T-cell (primary cell): ENCODE measurements at regions not wholly inside any gene's neighbourhood (a gene's known extent, or its start where the extent isn't known, plus 50 kb on each side); places are given as distances from the start of the nearest gene placed in this dataset.

ENCODE experiments used
- ATAC-seq, 4 experiments: fragments of 200-7000 bp in 3 of 4; fragments of 150-1000 bp in 1 of 4; cut with Tn5 transposase; replicated peaks in 1 of 4; 1 replicate in 3 of 4; 2 replicates in 1 of 4; pipeline ENCODE4 v1.10.0; 2021; ENCODE audit warnings: moderate library complexity in 3 of 4, mild to moderate bottlenecking in 2 of 4, moderate number of reproducible peaks in 1 of 4
- CTCF ChIA-PET, 2 donors: fragments of 300-600 bp; sonication (Branson Sonifier 250); formaldehyde crosslinking; loops; one replicate each; lab custom pipeline; 2022; ENCODE audit warnings: antibody characterized with exemption in 2 of 2; lab: Charles Lee
- POLR2A ChIA-PET, 2 donors: fragments of 300-600 bp; sonication (Branson Sonifier 250); formaldehyde crosslinking; loops; one replicate each; lab custom pipeline; 2022; ENCODE audit warnings: antibody characterized with exemption in 2 of 2; lab: Charles Lee
- DNase-seq, 35 experiments: peaks; one replicate each; pipeline versions ENCODE4 v3.0.0 to v3.0.0-alpha.2; 2013 to 2023
- H3K27ac ChIP-seq: one replicate; pipeline ENCODE4 v1.5.1; 2013; ENCODE audit warnings: low read length
- H3K27me3 ChIP-seq, 2 experiments: replicated peaks in 1 of 2; 1 replicate in 1 of 2; 2 replicates in 1 of 2; pipeline versions ENCODE4 v1.6.1 to v1.7.0; 2013; ENCODE audit warnings: low read length in 1 of 2, mixed read lengths in 1 of 2; ENCODE audit not compliant: control insufficient read depth in 2 of 2, insufficient read depth in 2 of 2; ENCODE audit errors: extremely low read depth in 1 of 2
- H3K36me3 ChIP-seq, 2 donors: 1 replicate in 1 of 2; 2 replicates in 1 of 2; pipeline versions ENCODE4 v1.6.1 to v1.7.0; 2013; ENCODE audit warnings: low read length in 1 of 2; ENCODE audit not compliant: control insufficient read depth in 2 of 2, insufficient read depth in 1 of 2; ENCODE audit errors: extremely low read depth in 1 of 2
- H3K4me1 ChIP-seq, 2 experiments: 1 replicate in 1 of 2; 2 replicates in 1 of 2; pipeline versions ENCODE4 v1.6.1 to v1.7.0; 2013; ENCODE audit warnings: low read length in 2 of 2, mixed read lengths in 1 of 2; ENCODE audit not compliant: insufficient read depth in 2 of 2, control insufficient read depth in 1 of 2; ENCODE audit errors: extremely low read depth in 1 of 2
- H3K4me3 ChIP-seq, 2 donors: 1 replicate in 1 of 2; 2 replicates in 1 of 2; pipeline versions ENCODE4 v1.5.1 to v1.7.0; 2013; ENCODE audit warnings: mild to moderate bottlenecking in 2 of 2, low read length in 1 of 2, moderate library complexity in 1 of 2; ENCODE audit not compliant: control insufficient read depth in 1 of 2; ENCODE audit errors: extremely low read depth in 1 of 2
- H3K9me3 ChIP-seq: 2 replicates; pipeline ENCODE4 v1.7.0; 2013
- H3K27ac Mint-ChIP-seq, 2 donors: one replicate each; pipeline ENCODE4 v1.8.0; 2020 to 2021; ENCODE audit warnings: mild to moderate bottlenecking in 2 of 2, mixed read lengths in 2 of 2
- H3K27me3 Mint-ChIP-seq, 2 donors: one replicate each; pipeline ENCODE4 v1.8.0; 2021 to 2022; ENCODE audit warnings: mixed read lengths in 2 of 2
- H3K36me3 Mint-ChIP-seq: one replicate; pipeline ENCODE4 v1.8.0; 2021; ENCODE audit warnings: mixed read lengths
- H3K4me1 Mint-ChIP-seq, 3 donors: one replicate each; pipeline ENCODE4 v1.8.0; 2020 to 2022; ENCODE audit warnings: mixed read lengths in 3 of 3, mild to moderate bottlenecking in 1 of 3
- H3K4me3 Mint-ChIP-seq, 3 donors: one replicate each; pipeline ENCODE4 v1.8.0; 2020 to 2022; ENCODE audit warnings: mild to moderate bottlenecking in 3 of 3, mixed read lengths in 3 of 3, moderate library complexity in 3 of 3
- H3K9me3 Mint-ChIP-seq, 3 donors: one replicate each; pipeline ENCODE4 v1.8.0; 2020 to 2022; ENCODE audit warnings: mixed read lengths in 3 of 3
- WGBS: methylation state at CpG from one replicate; pipeline ENCODE4 v1.1.5; 2013; ENCODE audit warnings: missing lambda C conversion rate; ENCODE audit not compliant: insufficient coverage; 5-methylcytosine and 5-hydroxymethylcytosine counted together

DNA sequence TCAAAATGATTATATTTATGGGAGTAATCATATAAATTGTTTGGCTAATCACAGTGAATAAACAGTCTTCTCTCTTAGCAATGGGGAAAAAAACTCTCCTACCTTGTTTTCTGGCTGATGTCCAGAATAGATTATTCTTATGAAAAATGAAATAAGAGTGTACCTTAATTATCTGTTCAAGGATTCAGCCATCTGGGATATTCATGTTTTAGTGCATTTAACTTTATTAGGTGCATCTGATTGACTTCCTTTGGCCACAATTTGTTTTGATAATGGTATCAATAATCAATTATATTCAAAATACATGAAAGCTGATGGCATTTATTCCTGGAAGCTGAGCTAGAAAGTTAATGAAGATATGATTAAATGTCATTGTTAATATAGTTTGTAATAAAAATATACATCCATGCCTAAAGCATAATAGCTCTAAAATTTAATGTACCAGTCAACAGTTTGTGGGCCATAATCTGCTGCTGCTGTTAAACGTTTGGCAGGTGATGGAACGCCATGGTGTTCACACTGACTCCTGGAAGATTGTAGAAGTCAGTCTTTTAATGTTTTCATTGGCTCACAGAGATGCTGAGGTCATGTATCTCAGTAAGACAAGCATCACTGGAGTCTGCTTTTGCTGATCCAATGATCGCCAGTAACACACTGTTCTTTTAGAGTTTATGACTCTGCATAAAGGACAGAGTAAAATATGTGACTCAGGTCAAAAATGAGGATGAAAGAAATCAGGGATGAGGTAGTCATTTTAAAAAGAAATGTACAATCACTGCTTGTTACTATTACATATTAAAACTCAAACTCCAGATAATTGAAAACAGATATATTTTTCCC is 105.8 kb downstream of the ISL1 start:
- Histone ChIP-seq H3K4me3 (no peak overlapping the region), H3K4me1 (no peaks in the 10 kb centered on the region), H3K9me3 (no peaks in the 10 kb centered on the region), H3K27ac (no peak overlapping the region), H3K27me3 (no peaks in the 10 kb centered on the region), H3K36me3 (no peaks in the 10 kb centered on the region)
- WGBS: 92% methylated on average over 2 of the region's 3 CpGs
- Mint-ChIP-seq H3K27ac (no peak overlapping the region), H3K9me3 (peaks cover 18 to 22% (median 20%) of the 10 kb centered on the region in 3 donors), H3K4me1 (no peaks in the 10 kb centered on the region), H3K36me3 (no peaks in the 10 kb centered on the region), H3K4me3 (no peak overlapping the region), H3K27me3 (no peaks in the 10 kb centered on the region)
- no peak for DNase-seq
- ATAC-seq: no peak
- ChIA-PET CTCF (no interaction called here), POLR2A (interaction anchor here in 1 of 2 donors (0.6 kb wide), 1 partner anchor 16 kb away, joined by 4 read pairs; no protein-coding TSS in a partner anchor)

- CTCF ChIA-PET: no interaction called here
- Mint-ChIP-seq H3K4me1 (no peaks in the 10 kb centered on the region), H3K9me3 (peaks cover 12 to 23% (median 22%) of the 10 kb centered on the region in 3 donors)
These were observed 111.6 kb downstream of the ISL1 start for GRCh38 chr5:51494821-51495220.

GRCh38 chr5:51495672-51496071 is 112.4 kb downstream of the ISL1 start:
- ChIA-PET POLR2A (no interaction called here), CTCF (no interaction called here)
- no peak for ATAC-seq
- Mint-ChIP-seq H3K4me1 (no peaks in the 10 kb centered on the region), H3K27me3 (no peaks in the 10 kb centered on the region), H3K27ac (no peak overlapping the region), H3K9me3 (peaks cover 12 to 25% (median 22%) of the 10 kb centered on the region in 3 donors), H3K4me3 (no peak overlapping the region), H3K36me3 (no peaks in the 10 kb centered on the region)
- H3K4me1 ChIP-seq: no peaks in the 10 kb centered on the region
- no peaks in the 10 kb centered on the region for H3K27me3 ChIP-seq
- H3K9me3 ChIP-seq: no peaks in the 10 kb centered on the region
- H3K4me3 ChIP-seq: no peak overlapping the region
- no peak overlapping the region for H3K27ac ChIP-seq
- H3K36me3 ChIP-seq: no peaks in the 10 kb centered on the region
- 50% methylated on average over 1 of the region's 2 CpGs for WGBS
- DNase-seq: no peak

More at GRCh38 chr5:51494821-51495220, 111.6 kb downstream of the ISL1 start:
- DNase-seq (no peak), ATAC-seq (no peak)
- Histone ChIP-seq H3K27me3 (no peaks in the 10 kb centered on the region), H3K4me3 (no peak overlapping the region), H3K27ac (no peak overlapping the region), H3K9me3 (no peaks in the 10 kb centered on the region), H3K4me1 (no peaks in the 10 kb centered on the region), H3K36me3 (no peaks in the 10 kb centered on the region)
- H3K4me3 Mint-ChIP-seq: no peak overlapping the region
- POLR2A ChIA-PET: no interaction called here
- no peaks in the 10 kb centered on the region for H3K36me3 Mint-ChIP-seq
- H3K27ac Mint-ChIP-seq: no peak overlapping the region
- no peaks in the 10 kb centered on the region for H3K27me3 Mint-ChIP-seq
- 87% methylated on average over 11 of the region's 12 CpGs for WGBS

GRCh38 chr5:51517838-51518237 is 134.6 kb downstream of the ISL1 start:
- POLR2A ChIA-PET: no interaction called here

DNA sequence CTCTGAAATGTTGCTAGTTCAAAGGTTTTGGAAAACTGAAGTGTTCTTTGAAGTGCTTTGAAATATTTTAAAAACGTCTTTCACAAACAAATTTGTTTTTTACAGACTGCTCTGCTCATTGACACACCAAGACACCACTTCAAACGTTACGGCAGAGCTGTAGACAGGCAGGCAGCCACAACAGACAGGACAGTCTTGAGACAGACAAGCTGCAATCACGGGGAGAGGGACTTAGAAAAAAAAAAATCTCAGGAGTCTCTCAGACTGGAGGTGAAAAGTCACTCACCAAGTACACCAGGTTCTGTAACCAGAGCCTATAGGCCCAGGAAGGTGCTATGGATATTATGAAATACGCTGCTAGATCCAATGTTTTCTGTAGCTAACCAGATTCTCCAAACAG is 135.4 kb downstream of the ISL1 start:
- Histone ChIP-seq H3K4me3 (no peak overlapping the region), H3K36me3 (no peaks in the 10 kb centered on the region), H3K27me3 (no peaks in the 10 kb centered on the region), H3K4me1 (no peaks in the 10 kb centered on the region), H3K27ac (no peak overlapping the region), H3K9me3 (no peaks in the 10 kb centered on the region)
- ChIA-PET CTCF (no interaction called here), POLR2A (interaction anchor here in 1 of 2 donors (0.6 to 0.8 kb wide), 2 partner anchors 82 to 98 kb away, joined by 3 read pairs; no protein-coding TSS in a partner anchor)
- Mint-ChIP-seq H3K36me3 (no peaks in the 10 kb centered on the region), H3K27me3 (no peaks in the 10 kb centered on the region), H3K4me1 (no peaks in the 10 kb centered on the region), H3K4me3 (no peak overlapping the region), H3K27ac (no peak overlapping the region), H3K9me3 (peaks cover 0 to 6% (median 2%) of the 10 kb centered on the region in 3 donors)
- DNase-seq (no peak), ATAC-seq (no peak)
- no CpG with 5 or more reads among the region's 5 CpGs for WGBS

More at GRCh38 chr5:51517838-51518237, 134.6 kb downstream of the ISL1 start:
- Histone ChIP-seq H3K9me3 (no peaks in the 10 kb centered on the region), H3K4me1 (no peaks in the 10 kb centered on the region), H3K27ac (no peak overlapping the region), H3K36me3 (no peaks in the 10 kb centered on the region), H3K27me3 (no peaks in the 10 kb centered on the region), H3K4me3 (no peak overlapping the region)
- no CpG with 5 or more reads among the region's 1 CpG for WGBS
- CTCF ChIA-PET: no interaction called here
- Mint-ChIP-seq H3K36me3 (no peaks in the 10 kb centered on the region), H3K27ac (no peak overlapping the region), H3K9me3 (peaks cover 0 to 12% (median 2%) of the 10 kb centered on the region in 3 donors), H3K4me3 (no peak overlapping the region), H3K4me1 (no peaks in the 10 kb centered on the region), H3K27me3 (no peaks in the 10 kb centered on the region)
- ATAC-seq (no peak), DNase-seq (no peak)

- ATAC-seq: no peak
- POLR2A ChIA-PET: no interaction called here
- Mint-ChIP-seq H3K27ac (no peak overlapping the region), H3K9me3 (peaks cover 0 to 9% (median 0%) of the 10 kb centered on the region in 3 donors), H3K4me1 (no peaks in the 10 kb centered on the region), H3K4me3 (no peak overlapping the region), H3K36me3 (no peaks in the 10 kb centered on the region), H3K27me3 (no peaks in the 10 kb centered on the region)
- no peaks in the 10 kb centered on the region for H3K4me1 ChIP-seq
- no peaks in the 10 kb centered on the region for H3K36me3 ChIP-seq
- H3K27ac ChIP-seq: no peak overlapping the region
- no peak for DNase-seq
- no peak overlapping the region for H3K4me3 ChIP-seq
- no CpG with 5 or more reads among the region's 5 CpGs for WGBS
- H3K9me3 ChIP-seq: no peaks in the 10 kb centered on the region
- CTCF ChIA-PET: no interaction called here
- H3K27me3 ChIP-seq: no peaks in the 10 kb centered on the region
These were observed 138.3 kb downstream of the ISL1 start for GRCh38 chr5:51521583-51521982.
